HG03520 (cell line): ENCODE measurements at regions not wholly inside any gene's neighbourhood (a gene's known extent, or its start where the extent isn't known, plus 50 kb on each side); places are given as distances from the start of the nearest gene placed in this dataset.

Experiments used
- ATAC-seq: cut with Tn5 transposase; IDR thresholded peaks from one replicate; pipeline ENCODE4 v1.9.1; 2021; ENCODE audit warnings: mild to moderate bottlenecking, moderate library complexity; ENCODE audit not compliant: unreplicated experiment

DNA sequence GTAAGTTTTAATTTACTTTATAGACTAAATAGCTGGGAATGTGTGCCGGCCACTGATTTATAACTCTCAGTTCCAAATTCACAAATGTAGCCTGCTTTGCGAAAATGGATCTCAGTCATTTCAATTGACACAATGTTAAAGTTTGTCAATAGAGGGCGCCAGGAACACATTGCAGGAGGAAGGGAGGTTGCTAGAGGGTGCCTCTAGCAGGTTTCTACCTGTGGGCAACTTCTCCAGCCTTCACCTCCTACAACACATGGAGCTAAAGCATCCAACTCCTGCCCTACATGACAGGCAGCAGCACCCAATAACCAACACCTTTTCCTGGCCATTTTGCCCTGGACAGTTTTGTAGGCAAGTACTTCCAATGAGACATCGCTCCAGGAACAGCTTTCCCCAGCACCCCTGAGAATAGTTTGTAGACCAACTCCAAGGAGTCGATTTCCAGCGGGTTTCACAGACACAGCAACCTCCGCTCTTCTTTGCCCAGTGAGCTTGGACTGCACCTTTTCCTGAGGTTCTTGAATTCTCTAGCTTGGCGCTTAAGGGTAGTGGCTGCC is 784.8 kb upstream of the CDH2 start:
- no peak for ATAC-seq

DNA sequence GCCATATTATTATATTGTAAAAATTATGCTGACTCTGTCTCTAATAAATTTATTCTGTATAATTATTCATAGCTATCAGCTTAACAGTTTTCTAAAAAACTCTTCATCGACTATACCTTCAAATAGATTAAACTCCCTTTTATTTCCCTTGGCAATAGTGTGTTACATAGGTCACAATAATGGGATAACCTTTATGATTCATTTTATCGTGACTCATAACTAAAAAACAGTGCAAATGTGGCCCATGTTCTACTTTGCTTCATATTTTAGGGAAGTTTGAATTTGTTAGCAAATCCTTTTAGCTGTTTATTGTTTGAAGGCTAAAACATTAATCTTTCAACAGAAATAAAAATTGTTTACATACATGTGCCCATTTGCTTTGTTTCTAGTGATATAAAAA is 783.2 kb upstream of the CDH2 start:
- ATAC-seq, result no peak

DNA sequence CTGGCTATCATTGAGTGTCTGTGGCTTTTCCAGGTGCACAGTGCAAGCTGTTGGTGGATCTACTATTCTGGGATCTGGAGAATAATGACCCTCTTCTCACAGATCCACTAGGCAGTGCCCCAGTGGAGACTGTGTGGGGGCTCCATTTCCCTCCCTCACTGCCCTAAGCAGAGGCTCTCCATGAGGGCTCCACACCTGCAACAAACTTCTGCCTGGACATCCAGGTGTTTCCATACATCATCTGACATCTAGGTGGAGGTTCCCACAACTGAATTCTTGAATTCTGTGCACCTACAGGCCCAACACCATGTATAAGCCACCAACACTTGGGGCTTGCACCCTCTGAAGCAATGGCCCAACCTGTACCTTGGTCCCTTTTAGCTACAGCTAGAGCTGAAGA is 775.4 kb upstream of the CDH2 start:
- no peak for ATAC-seq

DNA sequence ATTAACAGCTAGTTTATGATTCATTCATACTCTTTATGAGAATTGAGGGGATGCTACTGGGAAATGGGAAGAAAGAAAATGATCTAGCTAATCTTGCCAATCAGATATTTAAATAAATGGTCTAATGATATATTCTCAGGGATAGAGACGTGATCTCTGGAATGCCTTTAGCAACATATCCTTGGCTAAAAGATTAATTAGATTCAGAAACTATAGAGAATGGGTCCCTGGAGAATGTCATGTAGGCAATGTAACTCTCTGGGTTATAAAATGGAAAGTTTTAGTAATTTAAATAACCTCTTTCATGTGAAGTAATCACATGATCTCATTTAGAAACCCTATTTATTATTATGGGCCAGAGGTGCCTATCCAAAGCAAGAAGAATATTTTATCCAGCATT is 771.0 kb upstream of the CDH2 start:
- ATAC-seq, result no peak

DNA sequence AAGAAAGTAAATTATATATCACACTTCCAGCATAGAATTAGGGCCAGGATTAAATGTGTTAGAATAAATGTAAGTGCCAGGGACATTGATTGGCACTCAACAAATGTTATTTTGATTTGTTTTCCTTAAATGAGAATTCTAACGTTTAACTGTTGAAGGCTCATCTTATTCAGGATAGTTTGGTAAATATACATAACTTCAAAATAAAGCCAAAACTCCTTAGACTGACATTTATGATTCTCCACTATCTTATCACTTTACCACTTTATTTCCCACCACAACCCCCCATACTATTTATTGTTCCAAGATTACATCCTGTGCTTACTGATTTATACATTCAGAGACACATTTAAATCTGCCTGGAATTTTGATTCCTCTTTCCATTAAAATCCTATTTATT is 769.5 kb upstream of the CDH2 start:
- no peak for ATAC-seq

DNA sequence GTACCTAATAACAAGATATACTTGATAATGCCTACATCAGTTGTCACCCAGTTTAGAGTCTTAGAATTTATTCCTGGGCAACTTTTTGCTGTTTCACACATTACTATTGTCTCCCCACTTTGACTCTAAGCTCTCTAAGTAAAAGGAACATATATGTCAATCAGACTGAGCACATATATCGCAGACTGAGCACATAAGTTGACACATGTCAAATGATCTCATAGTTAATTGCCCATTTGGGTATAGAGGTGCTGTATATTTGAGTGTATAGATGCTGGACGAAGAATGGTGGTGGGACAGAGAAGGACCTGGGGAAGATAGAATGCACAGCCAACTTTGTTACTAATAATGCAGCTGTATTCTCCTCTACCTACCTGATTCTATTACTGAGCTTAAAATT is 746.0 kb upstream of the CDH2 start:
- no peak for ATAC-seq

DNA sequence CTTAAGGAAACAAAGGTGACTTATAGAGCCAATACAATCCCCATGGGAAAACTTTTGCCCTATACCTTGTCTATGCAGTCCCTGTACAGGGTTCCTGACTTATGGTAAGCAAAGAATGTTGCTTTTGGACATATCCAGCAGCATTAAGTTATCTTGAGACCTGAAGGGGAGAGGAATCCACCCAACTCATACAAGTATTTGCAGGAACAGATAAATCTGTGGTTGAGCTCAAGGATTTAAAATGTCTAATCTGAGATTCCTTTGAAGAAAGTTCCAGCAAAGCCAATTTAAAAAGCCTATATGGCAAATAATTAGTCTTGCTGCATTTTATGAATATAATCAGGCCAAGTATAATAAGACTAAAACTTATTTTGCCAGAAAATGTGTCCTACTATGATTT is 739.5 kb upstream of the CDH2 start:
- no peak for ATAC-seq

DNA sequence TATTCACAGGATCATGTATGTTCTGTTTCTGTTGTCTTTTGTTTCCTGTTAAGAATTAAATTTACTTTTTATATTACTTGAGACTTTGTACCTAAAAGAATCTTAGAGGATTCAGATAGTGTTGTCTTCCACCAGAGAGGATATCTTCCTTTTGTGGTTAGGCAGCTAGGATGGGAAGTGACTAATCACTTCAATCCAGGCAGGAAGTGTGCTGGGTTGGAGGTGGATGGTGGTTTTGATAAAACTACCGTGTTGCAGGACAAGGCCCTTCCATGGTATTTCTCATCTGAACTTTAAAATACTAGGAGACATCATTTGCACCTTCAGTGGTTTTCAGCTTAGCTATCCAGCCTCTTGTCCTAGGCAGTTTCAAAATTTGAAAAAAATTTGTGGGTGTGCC is 728.6 kb upstream of the CDH2 start:
- no peak for ATAC-seq

DNA sequence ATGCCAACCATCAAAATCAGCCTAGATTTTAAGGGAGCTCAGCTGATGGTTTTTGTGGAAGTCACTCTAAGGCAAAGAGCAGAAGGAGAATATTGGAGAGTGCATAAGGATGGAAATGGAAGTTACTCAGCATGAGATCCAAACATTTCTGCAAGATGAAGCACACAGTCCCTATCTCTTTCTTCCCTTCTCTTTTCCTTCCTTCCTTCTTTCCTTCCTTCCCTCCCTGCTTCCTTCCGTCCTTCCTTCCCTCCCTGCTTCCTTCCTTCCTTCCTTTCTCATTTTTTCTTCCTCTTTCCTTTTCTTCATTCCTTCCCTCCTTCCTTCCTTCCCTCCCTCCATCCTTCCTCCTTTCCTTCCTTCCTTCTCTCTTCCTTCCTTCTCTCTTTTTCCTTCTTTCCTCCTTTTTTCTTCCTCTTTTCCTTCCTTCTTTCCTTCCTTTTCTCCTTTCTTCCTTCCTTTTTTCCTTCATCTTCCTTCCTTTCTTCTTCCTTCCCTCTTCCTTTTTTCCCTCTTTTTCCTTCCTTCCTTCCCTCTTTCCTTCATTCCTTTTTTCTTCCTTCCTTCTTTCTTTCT is 727.9 kb upstream of the CDH2 start:
- ATAC-seq, result no peak

DNA sequence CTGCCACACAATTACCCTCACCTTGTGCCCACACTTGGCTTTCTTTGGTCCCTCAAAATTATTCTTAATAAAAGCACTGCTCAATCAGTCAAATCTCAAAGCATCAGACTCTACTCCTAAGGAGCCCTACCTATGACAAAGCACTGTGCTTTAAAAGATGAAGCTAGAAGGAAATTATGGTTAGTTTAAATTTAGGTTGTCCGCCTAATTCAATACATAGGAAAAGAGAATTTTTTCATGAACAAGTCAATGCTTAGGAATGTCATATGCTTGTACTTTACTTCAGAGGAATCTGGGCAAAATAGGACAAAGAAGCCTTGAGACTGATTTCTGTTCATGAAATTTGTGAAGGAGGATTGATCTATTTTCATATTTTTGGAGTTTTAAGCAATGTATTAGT is 726.4 kb upstream of the CDH2 start:
- ATAC-seq, result no peak

DNA sequence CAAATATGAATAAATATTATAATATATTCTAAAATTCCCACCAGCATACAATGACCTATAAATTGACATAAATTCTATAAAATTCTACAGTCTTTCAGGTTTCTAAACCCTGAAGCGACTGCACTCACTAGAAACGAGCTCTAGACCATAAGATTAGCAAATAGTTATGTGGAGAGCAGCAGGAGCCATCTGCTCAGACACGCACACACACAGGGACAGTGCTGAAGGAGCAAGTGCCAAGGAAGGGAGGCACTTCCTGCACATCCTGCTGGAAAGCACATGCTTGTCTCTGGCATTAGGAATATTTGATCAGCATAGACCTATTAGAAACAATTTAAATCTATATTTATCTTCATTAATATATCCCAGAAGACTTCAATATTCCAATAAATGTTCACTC is 713.9 kb upstream of the CDH2 start:
- no peak for ATAC-seq

DNA sequence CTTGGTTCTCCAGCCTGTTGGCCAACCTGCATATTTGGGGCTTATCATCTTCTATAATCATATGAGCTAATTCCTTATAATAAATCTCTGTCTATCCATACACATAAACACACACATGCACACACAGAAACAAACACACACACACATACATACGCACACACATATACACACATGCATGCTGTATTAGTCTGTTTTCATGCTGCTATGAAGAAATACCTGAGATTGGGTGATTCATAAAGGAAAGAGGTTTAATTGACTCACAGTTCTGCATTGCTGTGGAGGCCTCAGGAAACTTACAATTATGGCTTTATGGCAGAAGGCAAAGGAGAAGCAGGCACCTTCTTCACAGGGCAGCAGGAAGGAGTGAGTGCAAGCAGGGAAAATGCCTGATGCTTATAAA is 707.4 kb upstream of the CDH2 start:
- ATAC-seq, result no peak

DNA sequence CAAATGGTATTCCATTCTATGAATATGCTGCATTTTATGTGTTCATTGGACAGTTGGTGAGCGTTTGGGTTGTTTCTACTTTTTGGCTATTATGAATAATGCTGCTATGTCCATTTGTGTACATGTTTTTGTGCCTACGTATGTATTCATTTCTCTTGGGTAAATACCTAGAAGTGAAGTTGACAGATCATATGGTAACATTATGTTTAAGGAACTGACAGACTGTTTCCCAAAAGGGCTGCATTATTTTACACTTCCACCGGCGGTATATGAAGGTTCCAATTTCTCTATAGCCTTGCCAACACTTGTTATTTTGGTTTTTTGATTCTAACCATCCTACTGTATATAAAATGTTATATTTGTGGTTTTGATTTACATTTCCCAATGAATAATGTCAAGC is 703.9 kb upstream of the CDH2 start:
- no peak for ATAC-seq

DNA sequence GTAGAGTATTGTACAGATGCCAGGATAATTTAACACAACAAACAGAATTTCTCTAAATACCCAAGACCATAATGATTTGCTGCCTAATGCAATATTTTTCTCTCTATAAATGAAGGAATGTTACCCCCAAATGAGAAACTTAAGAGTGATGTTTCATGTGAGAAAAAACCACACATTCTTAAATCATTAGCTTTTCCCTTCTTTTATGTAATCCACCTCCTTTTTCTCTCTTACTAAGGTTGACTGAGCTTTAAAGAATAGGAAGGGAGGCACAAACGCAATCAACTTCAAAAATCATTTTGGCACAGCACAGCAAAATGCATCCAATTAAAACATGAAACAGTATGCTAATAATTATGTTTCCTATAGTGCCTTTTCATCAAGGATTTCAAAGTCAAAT is 698.1 kb upstream of the CDH2 start:
- ATAC-seq, result no peak

DNA sequence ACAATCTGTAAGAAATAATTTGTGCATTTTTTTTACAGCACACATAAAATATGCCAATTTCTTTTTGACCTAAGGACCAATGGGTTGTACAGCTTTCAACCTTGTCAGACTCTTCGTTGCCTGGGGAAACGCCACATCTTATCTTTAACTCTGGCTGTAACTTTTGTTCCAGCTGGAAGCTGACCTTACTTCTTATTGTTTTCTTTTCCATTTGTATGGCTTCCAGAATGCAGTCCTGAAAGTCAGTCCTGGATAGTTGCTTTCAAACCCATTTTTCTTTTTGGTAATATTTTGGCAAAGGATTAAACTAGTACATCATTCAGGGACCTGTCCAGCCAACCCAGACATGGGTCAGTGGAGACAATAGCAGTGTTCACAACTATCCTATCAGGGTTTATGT is 686.5 kb upstream of the CDH2 start:
- ATAC-seq, result no peak

DNA sequence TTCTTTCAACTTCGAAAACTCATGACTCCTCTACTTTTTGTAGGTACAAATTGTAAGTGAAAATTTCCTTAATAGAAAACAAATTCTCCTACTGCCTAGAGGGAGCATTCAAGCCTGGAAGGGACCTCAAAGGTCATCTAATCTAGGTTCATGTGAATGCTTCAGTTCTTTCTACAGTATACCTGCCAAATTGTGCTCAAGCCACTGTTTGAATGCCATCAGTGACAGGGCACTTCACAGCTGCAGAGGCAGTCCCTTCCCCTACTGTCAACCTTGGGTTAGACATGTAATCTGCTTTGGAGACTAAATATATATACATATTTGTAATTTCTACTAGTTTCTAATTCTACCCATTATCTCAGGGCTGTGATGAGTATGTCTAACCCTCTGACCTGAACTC is 681.3 kb upstream of the CDH2 start:
- ATAC-seq, result no peak

DNA sequence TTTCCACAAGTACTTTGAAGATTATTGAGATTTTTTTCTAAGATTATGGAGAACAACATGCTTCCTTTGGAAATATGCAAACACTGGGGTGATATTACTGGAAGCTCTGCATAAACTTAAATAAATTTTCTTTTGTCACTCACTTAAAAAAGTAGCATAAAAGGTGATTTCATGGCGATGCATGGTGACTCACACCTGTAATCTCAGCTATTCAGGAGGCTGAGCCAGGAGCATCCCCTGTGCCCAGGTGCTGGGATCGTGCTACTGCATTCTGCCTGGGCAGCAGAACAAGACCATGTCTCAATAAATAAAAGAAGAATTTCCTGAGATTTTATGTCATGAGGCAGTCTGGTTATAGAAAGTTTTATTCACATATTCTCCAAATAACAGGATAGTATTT is 679.1 kb upstream of the CDH2 start:
- ATAC-seq, result no peak

DNA sequence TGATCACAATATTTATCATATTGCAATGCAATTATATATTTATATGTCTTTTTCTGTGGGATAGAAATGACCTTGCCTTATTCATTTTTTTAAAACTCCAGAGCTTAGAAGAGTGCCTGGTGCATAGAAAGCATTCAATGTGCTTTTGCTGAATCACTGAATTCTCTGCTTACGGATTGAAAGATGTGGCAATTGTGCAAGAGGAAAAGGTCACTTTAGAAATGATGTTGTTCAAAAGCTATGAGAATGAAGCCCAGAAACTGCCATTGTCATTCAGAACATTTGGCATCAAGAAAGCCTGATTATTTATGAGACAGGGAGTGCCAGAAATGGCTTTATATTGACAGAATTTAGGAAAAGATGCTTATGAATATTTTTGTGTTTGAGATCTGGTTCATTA is 678.6 kb upstream of the CDH2 start:
- ATAC-seq, result no peak

DNA sequence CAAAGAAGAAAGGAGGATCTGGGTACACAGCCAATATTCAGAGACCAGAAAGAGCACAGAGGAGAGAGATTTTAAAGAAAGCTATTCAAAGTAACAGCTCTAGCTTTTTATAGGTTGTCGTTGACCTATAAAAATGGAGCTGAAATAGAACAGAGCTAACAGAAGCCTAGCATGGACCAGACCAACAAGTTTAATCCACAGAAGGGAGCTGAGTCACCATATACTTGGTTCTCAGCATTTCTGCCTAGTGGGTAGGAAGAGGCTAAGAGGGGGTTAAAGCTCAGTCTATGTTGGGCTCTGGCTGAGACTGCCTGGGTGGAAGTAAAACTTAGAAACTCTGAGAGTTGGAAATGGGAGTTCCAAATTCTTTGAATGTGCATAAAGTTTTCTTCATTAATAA is 678.0 kb upstream of the CDH2 start:
- no peak for ATAC-seq

DNA sequence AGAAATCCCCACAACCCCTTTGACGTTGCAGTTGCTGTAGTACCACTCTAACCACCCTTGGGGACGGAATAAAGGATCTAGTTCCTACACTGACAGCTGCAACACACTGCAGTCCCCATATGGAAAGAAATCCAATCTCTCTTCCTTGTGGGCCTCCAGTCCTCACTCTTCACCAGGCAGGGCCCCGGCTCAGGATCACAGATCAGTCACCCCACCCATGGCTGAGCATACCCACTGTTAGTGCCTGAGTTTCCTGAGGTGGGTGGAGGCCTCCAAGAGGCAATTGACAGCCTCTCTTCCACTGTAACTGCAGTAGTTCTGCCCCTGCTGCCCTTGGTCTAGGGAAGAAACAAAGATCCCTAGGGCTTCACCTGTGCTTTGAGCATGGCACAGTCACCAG is 670.0 kb upstream of the CDH2 start:
- no peak for ATAC-seq

DNA sequence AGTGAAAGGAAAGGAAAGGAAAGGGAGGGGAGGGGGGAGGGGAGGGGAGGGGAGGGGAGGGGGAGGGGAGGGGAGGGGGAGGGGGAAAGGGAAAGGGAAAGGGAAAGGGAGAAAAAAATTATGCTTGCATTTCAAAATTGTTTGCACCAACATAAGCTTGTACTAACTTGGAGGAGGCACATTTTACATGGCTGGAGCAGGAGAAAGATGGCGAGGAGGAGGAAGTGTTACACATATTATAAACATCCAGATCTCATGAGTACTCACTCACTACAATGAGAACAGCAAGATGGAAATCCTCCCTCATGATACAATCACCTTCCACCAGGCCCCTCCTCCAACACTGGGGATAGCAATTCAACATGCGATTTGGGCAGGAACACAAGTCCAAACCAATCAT is 660.2 kb upstream of the CDH2 start:
- no peak for ATAC-seq

DNA sequence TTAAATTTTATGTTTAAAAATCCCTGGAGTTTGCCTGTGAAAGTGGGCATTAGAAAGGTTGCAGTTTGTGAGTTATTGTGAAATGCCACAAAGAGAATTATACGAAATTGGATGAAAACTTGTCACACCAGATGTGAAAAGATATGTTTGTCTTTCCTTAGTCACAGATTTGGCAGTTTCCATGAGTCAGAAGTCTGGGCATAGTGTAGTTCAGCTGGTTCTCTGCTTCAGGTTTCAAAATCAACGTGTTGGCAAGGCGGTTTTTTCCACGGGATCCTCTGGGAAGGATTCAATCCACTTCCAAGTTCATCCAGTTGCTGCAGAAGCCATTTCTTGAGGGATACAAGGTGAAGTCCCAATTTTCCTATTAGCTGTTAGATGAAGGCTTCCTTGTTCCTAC is 658.0 kb upstream of the CDH2 start:
- no peak for ATAC-seq

DNA sequence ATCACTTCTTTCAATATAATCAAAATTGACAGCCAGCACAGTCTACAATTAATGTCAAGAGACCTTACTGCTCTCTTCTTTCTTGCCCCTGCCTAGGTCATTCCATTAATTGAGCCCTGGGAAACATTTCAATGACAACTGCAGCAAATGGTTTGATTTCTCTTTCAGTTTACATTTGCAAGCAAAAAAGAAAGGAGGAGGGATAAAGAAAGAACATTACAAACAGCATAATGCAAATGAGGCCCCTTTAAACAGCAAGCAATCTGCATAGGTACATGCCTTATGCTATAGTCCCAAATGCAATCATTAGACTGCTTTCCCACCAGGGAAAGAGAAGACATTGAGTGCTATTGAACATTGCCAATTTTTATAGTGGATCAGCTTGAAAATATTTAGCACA is 655.0 kb upstream of the CDH2 start:
- no peak for ATAC-seq

DNA sequence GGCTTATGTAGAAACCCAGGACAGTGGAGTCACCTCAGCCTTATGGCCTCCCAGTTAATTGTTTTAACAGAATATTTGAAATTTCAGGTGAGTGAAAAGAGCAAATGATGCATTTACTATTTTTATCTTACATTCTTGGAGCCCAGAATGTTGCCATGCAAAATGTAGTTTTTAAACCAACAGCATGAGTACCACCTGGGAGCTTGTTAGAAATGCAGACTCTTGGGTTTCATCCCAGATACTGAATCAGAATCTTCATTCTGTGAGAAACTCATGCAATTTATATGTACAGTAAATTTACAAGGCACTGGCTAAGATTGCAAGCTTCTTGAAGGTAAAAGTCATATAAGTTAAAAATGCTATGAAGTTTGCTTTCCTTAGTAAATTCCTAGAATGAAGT is 654.5 kb upstream of the CDH2 start:
- ATAC-seq, result no peak
